ENCODE measurements at regions not wholly inside any gene's neighbourhood (a gene's known extent, or its start where the extent isn't known, plus 50 kb on each side); places are given as distances from the start of the nearest gene placed in this dataset.

GRCh38 chr20:6635034-6635736, 132.3 kb upstream of the BMP2 start:
- no peak for TF ChIP-seq CTCF (conservative IDR thresholded peaks at IDR 0.05)
- Histone ChIP-seq H2BK15ac (ENCODE audit: low read depth, low read length) (no peak overlapping the region), H3K79me2 (ENCODE audit: insufficient read depth, low read length) (no peaks in the 10 kb centered on the region), H3K23ac (ENCODE audit: insufficient read length, low read depth, low read length) (no peak overlapping the region), H3K27ac (ENCODE audit: insufficient read length, low read depth, low read length) (no peak overlapping the region), H3K18ac (ENCODE audit: insufficient read length, low read depth, low read length) (no peak overlapping the region), H3K4me2 (ENCODE audit: insufficient read depth, insufficient read length, low read length) (no peak overlapping the region), H3K9me3 (ENCODE audit: control insufficient read depth, low read depth, low read length) (no peaks in the 10 kb centered on the region), H3K9ac (ENCODE audit: extremely low read depth, insufficient read length, low read length) (no peak overlapping the region), H2AK5ac (ENCODE audit: insufficient read length, low read length) (no peak overlapping the region), H2AFZ (ENCODE audit: low read length) (no peak overlapping the region), H4K20me1 (ENCODE audit: control insufficient read depth, insufficient read depth, insufficient read length) (no peaks in the 10 kb centered on the region), H2BK120ac (ENCODE audit: low read depth, low read length, poor library complexity, severe bottlenecking) (no peak overlapping the region), H3T11ph (ENCODE audit: low read length) (no peak overlapping the region), H4K5ac (ENCODE audit: insufficient read length, low read depth, low read length) (no peak overlapping the region), H3K56ac (ENCODE audit: insufficient read length, low read depth, low read length) (no peak overlapping the region), H3K4ac (ENCODE audit: low read depth, low read length) (no peak overlapping the region), H2BK5ac (ENCODE audit: insufficient read length, low read length) (no peak overlapping the region), H3K27me3 (ENCODE audit: insufficient read depth, low read length) (no peaks in the 10 kb centered on the region), H2BK20ac (ENCODE audit: low read depth, low read length, poor library complexity, severe bottlenecking) (no peak overlapping the region), H3K4me1 (ENCODE audit: insufficient read depth, low read length) (peaks cover 3% of the 10 kb centered on the region), H3K14ac (ENCODE audit: insufficient read depth, low read length) (no peak overlapping the region), H2BK12ac (ENCODE audit: insufficient read length, low read depth, low read length) (no peak overlapping the region), H3K79me1 (ENCODE audit: insufficient read depth, low read depth, low read length, poor library complexity, severe bottlenecking) (no peaks in the 10 kb centered on the region), H4K91ac (ENCODE audit: insufficient read length, low read depth, low read length) (no peak overlapping the region), H3K23me2 (ENCODE audit: insufficient read length, low read depth, low read length, poor library complexity, severe bottlenecking) (no peaks in the 10 kb centered on the region), H4K8ac (replicated peaks; ENCODE audit: insufficient read length, low read depth, low read length) (no peak overlapping the region)
- Mint-ChIP-seq H3K4me3 (no peak overlapping the region), H3K36me3 (ENCODE audit: insufficient read depth in 1 of 3, low read depth in 3 of 3) (peaks cover 0 to 9% (median 4%) of the 10 kb centered on the region in 3 experiments; a peak in 5 of 7 replicates), H3K27ac (no peak overlapping the region; a peak in 1 of 7 replicates), H3K9me3 (peaks cover 0 to 6% of the 10 kb centered on the region in 2 experiments; a peak in 3 of 5 replicates), H3K27me3 (ENCODE audit: low read depth) (no peaks in the 10 kb centered on the region), H3K4me1 (peaks cover 11 to 15% of the 10 kb centered on the region in 2 experiments)
- no peak for DNase-seq
- WGBS (ENCODE audit: extremely low coverage, insufficient read length, low lambda C conversion rate), result no CpG with 5 or more reads among the region's 1 CpG

All from H9 (cell line).